Endothelial cell of umbilical vein (primary cell): ENCODE measurements at regions not wholly inside any gene's neighbourhood (a gene's known extent, or its start where the extent isn't known, plus 50 kb on each side); places are given as distances from the start of the nearest gene placed in this dataset.

ENCODE experiments used
- BruUV-seq: library from RNA; stranded (reverse); fragments of 400-500 nt; replicated peaks from 2 replicates; lab custom pipeline; 2021; lab: Mats Ljungman, UMichigan
- CTCF ChIA-PET: fragments of 300-600, 350-600 bp; sonication (Branson Sonifier 250); formaldehyde crosslinking; loops from one replicate; lab custom pipeline; 2021; ENCODE audit warnings: antibody characterized with exemption, inconsistent platforms; lab: Charles Lee
- POLR2A ChIA-PET: fragments of 300-600, 350-600 bp; sonication (Branson Sonifier 250); formaldehyde crosslinking; loops from one replicate; lab custom pipeline; 2021; ENCODE audit warnings: antibody characterized with exemption, inconsistent platforms; lab: Charles Lee
- DNase-seq: peaks from one replicate; pipeline ENCODE4 v3.0.0-alpha.2; 2011; ENCODE audit warnings: low read depth, low spot score
- FAIRE-seq: peaks from 2 replicates; lab custom pipeline; 2011; peaks lifted over from hg19 to GRCh38; lab: Jason Lieb, UNC
- H2AFZ ChIP-seq: 2 replicates; pipeline ENCODE4 v1.6.0; 2012; ENCODE audit warnings: low read depth, low read length, control low read depth, inconsistent platforms
- H3K27ac ChIP-seq: 2 replicates; pipeline ENCODE4 v1.5.1; 2011; ENCODE audit warnings: low read depth, mild to moderate bottlenecking, control low read depth, low read length, moderate library complexity; ENCODE audit not compliant: insufficient read depth
- H3K27me3 ChIP-seq, 2 experiments: 2 replicates each; pipeline versions ENCODE4 v1.6.0 to v1.6.1; 2011; ENCODE audit warnings: low read length in 2 of 2, mixed read lengths in 1 of 2; ENCODE audit not compliant: control insufficient read depth in 2 of 2, insufficient read depth in 2 of 2
- H3K36me3 ChIP-seq, 2 experiments: 2 replicates in 1 of 2; 3 replicates in 1 of 2; pipeline ENCODE4 v1.5.1; 2011; ENCODE audit warnings: low read length in 2 of 2, mild to moderate bottlenecking in 1 of 2, moderate library complexity in 1 of 2; ENCODE audit not compliant: control insufficient read depth in 2 of 2, insufficient read depth in 2 of 2; ENCODE audit errors: extremely low read depth in 1 of 2
- H3K4me1 ChIP-seq: 3 replicates; pipeline ENCODE4 v1.5.1; 2011; ENCODE audit warnings: mild to moderate bottlenecking, low read length; ENCODE audit not compliant: control insufficient read depth, insufficient read depth; ENCODE audit errors: extremely low read depth
- H3K4me2 ChIP-seq: 2 replicates; pipeline ENCODE4 v1.6.1; 2011; ENCODE audit warnings: low read length, control low read depth, mixed read lengths; ENCODE audit not compliant: insufficient read depth
- H3K4me3 ChIP-seq, 3 experiments: fragments of 200-600 bp in 1 of 3; sonication (generic), shearing (Covaris generic) in 1 of 3; replicated peaks in 1 of 3; 2 replicates each; pipeline ENCODE4 v1.5.1; 2011 to 2016; ENCODE audit warnings: control low read depth in 3 of 3, low read length in 3 of 3, mild to moderate bottlenecking in 2 of 3, inconsistent platforms in 1 of 3, low read depth in 1 of 3, moderate library complexity in 1 of 3; ENCODE audit not compliant: insufficient read depth in 1 of 3
- H3K79me2 ChIP-seq: 2 replicates; pipeline ENCODE4 v1.6.0; 2012; ENCODE audit warnings: low read length, inconsistent platforms; ENCODE audit not compliant: control insufficient read depth, insufficient read depth
- H3K9ac ChIP-seq: replicated peaks from 2 replicates; pipeline ENCODE3; 2011; ENCODE audit warnings: low read length, control low read depth; ENCODE audit not compliant: insufficient read depth; ENCODE audit errors: extremely low read depth
- H3K9me1 ChIP-seq: replicated peaks from 3 replicates; pipeline ENCODE4 v1.6.0; 2011; ENCODE audit warnings: mild to moderate bottlenecking, low read length; ENCODE audit not compliant: control insufficient read depth, insufficient read depth; ENCODE audit errors: extremely low read depth
- H3K9me3 ChIP-seq: replicated peaks from 2 replicates; pipeline ENCODE4 v1.5.1; 2012; ENCODE audit warnings: low read length, inconsistent platforms; ENCODE audit not compliant: control insufficient read depth, insufficient read depth
- H4K20me1 ChIP-seq: replicated peaks from 2 replicates; pipeline ENCODE3; 2011; ENCODE audit warnings: mild to moderate bottlenecking, low read length; ENCODE audit not compliant: control insufficient read depth, insufficient read depth; ENCODE audit errors: extremely low read depth
- CTCF ChIP-seq, 2 donors: IDR thresholded peaks; 1 replicate in 1 of 2; 2 replicates in 1 of 2; pipeline ENCODE4 v1.5.1; 2011; ENCODE audit warnings: low read length in 2 of 2, mild to moderate bottlenecking in 2 of 2, moderate library complexity in 2 of 2, control low read depth in 1 of 2, inconsistent platforms in 1 of 2, low read depth in 1 of 2; ENCODE audit not compliant: insufficient read depth in 1 of 2; ENCODE audit errors: extremely low read depth in 1 of 2
- EZH2 ChIP-seq: IDR thresholded peaks from 2 replicates; pipeline ENCODE4 v1.6.1; 2012; ENCODE audit warnings: borderline replicate concordance, low read depth, mild to moderate bottlenecking, moderate library complexity, low read length, inconsistent platforms; ENCODE audit not compliant: severe bottlenecking
- FOS ChIP-seq: IDR thresholded peaks from 2 replicates; pipeline ENCODE4 v1.6.1; 2011; ENCODE audit warnings: mild to moderate bottlenecking, low read length, moderate library complexity, borderline replicate concordance; ENCODE audit not compliant: insufficient read depth
- GATA2 ChIP-seq: IDR thresholded peaks from 2 replicates; pipeline ENCODE4 v1.7.0; 2011; ENCODE audit warnings: low read depth, mild to moderate bottlenecking, moderate library complexity, mixed read lengths, low read length; ENCODE audit not compliant: insufficient read length, insufficient read depth
- JUN ChIP-seq: IDR thresholded peaks from 2 replicates; pipeline ENCODE4 v1.6.1; 2011; ENCODE audit warnings: borderline replicate concordance, low read depth; ENCODE audit not compliant: insufficient read length, insufficient read depth
- MAX ChIP-seq: IDR thresholded peaks from 2 replicates; pipeline ENCODE4 v1.6.1; 2011; ENCODE audit not compliant: insufficient read depth, insufficient read length
- MYC ChIP-seq: IDR thresholded peaks from one replicate; pipeline ENCODE4 v1.6.1; 2011; ENCODE audit warnings: mild to moderate bottlenecking, low read depth, low read length
- POLR2A ChIP-seq: IDR thresholded peaks from 2 replicates; pipeline ENCODE4 v1.6.1; 2012; ENCODE audit warnings: low read depth, mild to moderate bottlenecking, control low read depth, low read length
- POLR2AphosphoS5 ChIP-seq: IDR thresholded peaks from 2 replicates; pipeline ENCODE4 v1.6.1; 2012; ENCODE audit warnings: low read depth, mild to moderate bottlenecking, control low read depth, low read length, moderate library complexity; ENCODE audit not compliant: insufficient read depth
- dilution Hi-C: fragments of 300-500 bp; cut with MboI; formaldehyde crosslinking; loops from one replicate; pipeline ENCODE4 v1.15.0; 2019; ENCODE audit warnings: low sequenced_read_pairs; ENCODE audit not compliant: extremely low pct_ligation_motif_present
- intact Hi-C: fragments of 100-400 bp; cut with micrococcal nuclease; formaldehyde crosslinking; loops from one replicate; pipeline ENCODE4 v1.10.0; 2022

- H3K9ac ChIP-seq, result no peak overlapping the region
- no peaks in the 10 kb centered on the region for H3K9me3 ChIP-seq
- H2AFZ ChIP-seq, result no peak overlapping the region
- no peaks in the 10 kb centered on the region for H3K4me1 ChIP-seq
- TF ChIP-seq EZH2 (no peak), GATA2 (no peak), MAX (no peak), CTCF (IDR thresholded peaks at IDR 0.05; ENCODE audit: extremely low read depth in 1 of 2, insufficient read depth in 1 of 2, low read depth in 1 of 2, low read length in 2 of 2) (no peak)
- intact Hi-C loops, result no loop called here
- DNase-seq (no peak), FAIRE-seq (no peak)
- dilution Hi-C loops, result no loop called here
- no peaks in the 10 kb centered on the region for H4K20me1 ChIP-seq
- H3K27ac ChIP-seq, result no peak overlapping the region
- H3K36me3 ChIP-seq, result no peaks in the 10 kb centered on the region
- H3K9me1 ChIP-seq, result no peaks in the 10 kb centered on the region
- H3K4me3 ChIP-seq, result no peak overlapping the region
- BruUV-seq, result no TSS peak
- POLR2A ChIA-PET, result no interaction called here
- H3K79me2 ChIP-seq, result no peaks in the 10 kb centered on the region
- H3K27me3 ChIP-seq, result no peaks in the 10 kb centered on the region
- no peak overlapping the region for H3K4me2 ChIP-seq
- CTCF ChIA-PET, result no interaction called here
These were observed 909.0 kb downstream of the EPHA4 start for GRCh38 chr2:220663065-220663464.

- no peaks in the 10 kb centered on the region for H3K9me1 ChIP-seq
- no peaks in the 10 kb centered on the region for H3K4me1 ChIP-seq
- H3K27me3 ChIP-seq, result no peaks in the 10 kb centered on the region
- ChIA-PET CTCF (no interaction called here), POLR2A (no interaction called here)
- no peaks in the 10 kb centered on the region for H4K20me1 ChIP-seq
- BruUV-seq, result no TSS peak
- H2AFZ ChIP-seq, result no peak overlapping the region
- dilution Hi-C loops (no loop called here), intact Hi-C loops (no loop called here)
- TF ChIP-seq POLR2A (no peak), POLR2AphosphoS5 (no peak), MYC (no peak), FOS (no peak), MAX (no peak), JUN (no peak), CTCF (IDR thresholded peaks at IDR 0.05; ENCODE audit: extremely low read depth in 1 of 2, insufficient read depth in 1 of 2, low read depth in 1 of 2, low read length in 2 of 2) (no peak), GATA2 (no peak)
- H3K4me3 ChIP-seq, result no peak overlapping the region
- H3K4me2 ChIP-seq, result no peak overlapping the region
- no peaks in the 10 kb centered on the region for H3K36me3 ChIP-seq
- DNase-seq (no peak), FAIRE-seq (no peak)
- no peaks in the 10 kb centered on the region for H3K9me3 ChIP-seq
- H3K27ac ChIP-seq, result no peak overlapping the region
- no peak overlapping the region for H3K9ac ChIP-seq
- no peaks in the 10 kb centered on the region for H3K79me2 ChIP-seq
These were observed 907.6 kb downstream of the EPHA4 start for GRCh38 chr2:220664272-220665107.
